HG03108 (cell line): ENCODE measurements at regions not wholly inside any gene's neighbourhood (a gene's known extent, or its start where the extent isn't known, plus 50 kb on each side); places are given as distances from the start of the nearest gene placed in this dataset.
"Not testable (repeated sequence)": the region's sequence is repeated elsewhere in the genome, so short reads cannot be mapped to it uniquely, and the experiment has no call there.

Experiments used
- ATAC-seq: cut with Tn5 transposase; IDR thresholded peaks from one replicate; pipeline ENCODE4 v1.9.1; 2021; ENCODE audit warnings: moderate library complexity; ENCODE audit not compliant: unreplicated experiment

GRCh38 chr9:66764799-66765493 lies 135.6 kb upstream of the ZNF658 start:
- ATAC-seq, result peak; percentile 99

- ATAC-seq, result not testable (repeated sequence)
Measured at GRCh38 chr9:66765531-66765930, 135.0 kb upstream of the ZNF658 start.

DNA sequence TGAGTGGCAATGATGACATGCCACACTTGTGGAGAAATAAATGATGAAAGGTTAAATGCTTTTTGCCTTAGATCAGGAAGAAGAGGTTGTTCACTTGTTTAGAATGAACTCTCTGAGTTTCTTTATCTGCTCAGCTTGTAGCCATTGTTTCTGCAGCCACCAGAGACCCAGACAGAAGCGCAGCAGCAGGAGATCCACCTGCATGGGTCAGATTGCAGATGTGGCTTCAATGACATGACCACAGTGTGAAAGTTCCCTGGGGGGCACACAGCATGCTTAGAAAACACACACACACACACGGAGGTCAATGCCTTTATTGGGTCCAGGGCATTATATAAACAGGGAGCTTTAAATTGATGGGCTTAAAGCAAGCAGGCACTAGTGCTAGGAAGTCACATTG lies 129.0 kb upstream of the ZNF658 start:
- ATAC-seq, result not testable (repeated sequence)

DNA sequence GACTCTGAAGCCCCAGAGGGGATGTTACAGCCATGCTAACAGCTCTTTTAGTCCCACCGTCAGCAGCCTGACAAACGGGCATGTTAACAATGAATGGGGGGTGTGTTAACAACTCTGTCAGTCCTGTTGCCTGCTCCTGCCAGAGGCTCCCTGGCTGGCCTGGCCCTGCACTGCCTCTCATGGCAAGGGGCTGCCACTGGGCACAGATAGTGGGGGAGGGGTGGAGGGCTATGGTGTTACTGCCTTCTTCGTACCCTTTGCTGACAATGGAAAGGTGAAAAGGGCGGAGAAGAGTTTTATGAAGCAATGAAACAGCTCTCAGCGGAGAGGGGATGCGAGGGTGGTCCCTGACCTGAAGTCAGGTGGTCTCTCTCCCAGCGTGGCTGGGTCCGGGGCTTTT lies 125.9 kb upstream of the ZNF658 start:
- ATAC-seq, result not testable (repeated sequence)

GRCh38 chr9:66779944-66780661 lies 120.4 kb upstream of the ZNF658 start:
- ATAC-seq, result not testable (repeated sequence)

GRCh38 chr9:66781240-66781639 lies 119.3 kb upstream of the ZNF658 start:
- ATAC-seq, result not testable (repeated sequence)

GRCh38 chr9:66782010-66782409 lies 118.5 kb upstream of the ZNF658 start:
- ATAC-seq, result not testable (repeated sequence)

GRCh38 chr9:66785603-66786002 lies 114.9 kb upstream of the ZNF658 start:
- not testable (repeated sequence) for ATAC-seq

DNA sequence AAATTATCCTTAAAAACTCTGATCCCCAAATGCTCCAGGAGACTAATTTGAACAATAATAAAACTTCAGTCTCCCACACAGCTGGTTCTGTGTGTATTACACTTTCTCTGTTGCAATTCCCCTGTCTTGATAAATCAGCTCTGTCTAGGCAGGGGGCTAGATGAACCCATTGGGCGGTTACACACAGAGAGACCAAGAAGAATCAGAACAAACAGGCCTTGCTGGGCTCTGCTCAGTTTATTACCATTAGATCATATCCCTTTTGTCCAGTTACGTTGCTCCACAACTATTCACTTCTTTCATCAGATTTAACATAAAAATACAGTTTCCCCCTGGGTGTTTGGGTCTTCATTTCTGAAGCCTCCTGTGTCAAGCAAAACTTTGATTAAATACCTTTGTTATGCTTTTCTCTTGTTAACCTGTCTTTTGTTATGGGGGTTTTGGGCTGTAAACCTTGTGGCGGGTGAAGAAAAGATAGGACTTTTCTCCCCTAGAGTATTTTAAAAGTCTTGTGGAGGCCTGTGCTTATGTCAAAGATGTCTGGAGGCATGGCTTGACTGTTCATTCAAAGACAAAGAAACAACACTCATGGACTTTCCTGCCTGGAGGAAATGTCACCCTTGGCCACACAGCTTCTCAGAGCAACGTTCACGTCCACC lies 109.3 kb upstream of the ZNF658 start:
- ATAC-seq, result not testable (repeated sequence)

DNA sequence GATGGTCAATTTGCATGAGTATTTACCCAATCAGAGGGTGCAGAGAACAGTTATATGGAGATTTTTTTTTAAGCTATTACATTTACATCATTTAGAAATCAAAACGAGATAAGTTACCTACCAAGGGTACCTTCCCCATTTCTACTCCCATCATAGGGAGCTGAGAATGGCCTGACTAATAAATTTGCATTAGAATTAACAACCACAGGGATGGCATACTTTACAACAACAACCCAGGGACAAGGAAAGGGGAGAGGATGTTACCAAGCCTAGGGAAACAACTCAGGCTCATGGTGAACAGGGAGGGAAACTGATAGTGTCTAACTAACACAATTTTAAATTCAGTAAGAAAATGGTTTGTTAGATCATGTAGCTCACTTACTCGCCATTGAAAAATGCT lies 105.8 kb upstream of the ZNF658 start:
- ATAC-seq, result not testable (repeated sequence)

DNA sequence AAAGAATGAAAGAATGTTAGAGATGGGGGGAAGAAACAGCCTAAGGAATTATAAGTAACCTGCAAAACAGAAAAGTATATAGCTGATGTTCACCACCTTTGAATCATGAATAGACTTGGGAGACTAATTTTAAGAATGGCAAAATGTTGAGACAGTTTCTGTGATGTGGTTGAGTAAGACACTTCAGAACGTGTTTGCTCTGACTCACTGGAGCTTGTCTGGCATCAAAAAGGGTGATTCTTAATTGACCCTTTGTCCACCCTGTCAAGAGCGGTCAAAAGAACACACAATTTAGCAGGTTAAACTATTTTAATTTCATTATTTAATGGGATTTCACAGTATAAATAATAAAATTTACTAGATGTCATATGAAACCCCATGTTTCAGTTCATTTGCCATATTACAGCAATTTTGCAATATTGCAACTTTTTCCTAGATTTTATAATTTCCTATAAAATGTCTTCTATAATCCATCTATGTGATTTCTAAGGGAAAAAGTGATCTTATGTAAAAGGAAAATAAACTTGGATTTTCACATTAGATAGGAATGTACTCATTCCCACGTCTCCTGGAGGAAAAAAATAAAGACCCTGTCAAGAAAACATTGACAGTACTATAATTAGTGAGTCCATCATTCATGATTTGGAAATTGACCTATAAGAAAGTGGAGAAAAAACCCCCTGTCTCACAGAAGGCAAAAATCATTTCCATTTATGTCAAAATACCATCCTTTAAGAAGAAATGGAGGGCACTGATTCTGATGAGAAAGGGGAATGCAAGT lies 104.6 kb upstream of the ZNF658 start:
- ATAC-seq, result not testable (repeated sequence)

- not testable (repeated sequence) for ATAC-seq
Measured at GRCh38 chr9:66797905-66798616, 102.5 kb upstream of the ZNF658 start.

GRCh38 chr9:66803619-66804018 lies 96.9 kb upstream of the ZNF658 start:
- ATAC-seq, result not testable (repeated sequence)

DNA sequence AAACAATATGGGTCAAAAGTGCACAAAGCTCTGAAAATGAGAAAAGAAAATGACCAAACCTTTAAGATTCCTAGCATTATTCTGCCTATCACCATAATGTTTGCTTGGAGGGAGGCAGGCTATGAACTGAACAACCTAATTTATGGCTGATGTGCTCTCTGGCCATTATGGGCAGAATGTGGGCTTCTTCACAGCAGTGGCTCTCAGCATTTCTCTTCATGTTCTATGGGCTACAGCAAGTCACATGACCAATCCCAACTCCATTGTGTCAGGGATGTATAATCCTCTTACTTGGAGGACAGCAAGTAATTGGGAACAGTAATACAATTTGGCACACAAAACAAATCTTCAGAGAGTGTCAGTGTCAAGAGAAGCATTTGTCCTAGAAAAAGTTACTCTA lies 90.3 kb upstream of the ZNF658 start:
- ATAC-seq, result not testable (repeated sequence)

- ATAC-seq, result not testable (repeated sequence)
Measured at GRCh38 chr9:66812367-66812766, 88.2 kb upstream of the ZNF658 start.

DNA sequence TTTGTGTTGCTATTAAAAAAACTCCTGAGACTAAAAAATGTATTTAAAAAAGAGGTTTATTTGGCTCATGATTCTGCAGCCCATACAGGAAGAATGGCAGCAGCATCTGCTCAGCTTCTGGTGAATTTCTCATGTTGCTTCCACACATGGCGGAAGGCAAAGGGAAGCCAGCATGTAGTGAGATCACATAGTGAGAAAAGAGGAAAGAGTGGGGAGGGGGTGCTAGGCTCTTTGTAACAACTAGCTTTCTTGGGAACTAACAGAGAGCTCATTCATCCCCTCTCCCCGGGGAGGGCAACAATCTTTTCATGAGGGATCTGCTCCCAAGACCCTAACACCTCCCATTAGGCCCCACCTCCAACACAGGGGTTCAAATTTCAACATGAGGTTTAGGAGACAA lies 87.6 kb upstream of the ZNF658 start:
- not testable (repeated sequence) for ATAC-seq

DNA sequence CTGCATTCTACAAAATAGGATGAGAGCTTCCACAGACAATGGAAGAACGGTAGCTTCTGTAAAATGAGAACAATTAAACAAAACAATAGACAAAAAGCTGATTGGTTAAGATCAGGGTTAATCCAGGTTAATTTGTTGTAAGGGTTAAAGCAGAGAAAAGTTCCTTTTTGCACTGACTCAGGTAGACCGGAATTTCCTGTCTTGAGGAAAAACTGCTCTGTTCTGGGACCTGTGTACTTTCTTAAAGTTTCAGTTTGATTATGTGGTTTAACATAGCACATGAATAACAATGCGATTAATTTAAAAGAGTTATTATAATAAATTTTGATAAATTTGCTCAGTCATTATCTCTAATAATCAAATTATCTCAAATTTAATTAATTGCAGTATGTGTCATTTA lies 86.5 kb upstream of the ZNF658 start:
- not testable (repeated sequence) for ATAC-seq

- not testable (repeated sequence) for ATAC-seq
Measured at GRCh38 chr9:66819510-66819909, 81.0 kb upstream of the ZNF658 start.

GRCh38 chr9:66820014-66820660 lies 80.4 kb upstream of the ZNF658 start:
- not testable (repeated sequence) for ATAC-seq

DNA sequence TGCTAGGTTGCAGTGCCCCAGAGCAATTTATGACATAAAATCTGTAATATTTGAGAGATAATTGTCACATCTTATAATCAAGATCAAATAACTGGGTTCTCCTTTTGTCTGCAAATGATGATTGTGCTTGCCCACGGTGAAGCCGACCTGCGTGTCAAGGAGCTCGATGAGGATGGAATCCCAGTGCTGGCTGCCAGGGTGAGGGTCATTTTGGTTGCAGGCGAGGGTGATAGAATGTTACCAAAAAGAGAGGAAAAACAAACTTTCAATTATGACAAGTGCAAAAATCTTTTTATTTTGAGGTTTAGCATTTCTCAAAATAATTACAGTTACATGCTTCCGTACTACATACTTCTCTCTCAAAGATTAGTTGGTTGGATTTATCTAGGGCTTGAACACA lies 76.4 kb upstream of the ZNF658 start:
- ATAC-seq, result not testable (repeated sequence)
